GM23338 (cell line): ENCODE measurements at regions not wholly inside any gene's neighbourhood (a gene's known extent, or its start where the extent isn't known, plus 50 kb on each side); places are given as distances from the start of the nearest gene placed in this dataset.

ENCODE experiments used
- CREB1 ChIP-seq: fragments of 250-450 bp; sonication (Bioruptor Pico); IDR thresholded peaks from 2 replicates; pipeline ENCODE4 v1.5.0; 2020; ENCODE audit warnings: low read depth, mild to moderate bottlenecking, moderate library complexity
- EZH2 ChIP-seq: fragments of 200-600 bp; sonication (generic); IDR thresholded peaks from one replicate; pipeline ENCODE4 v1.8.0; 2017; ENCODE audit warnings: antibody characterized with exemption, mild to moderate bottlenecking, low read depth; ENCODE audit not compliant: unreplicated experiment
- EZH2phosphoT487 ChIP-seq: fragments of 200-600 bp; sonication (generic); IDR thresholded peaks from one replicate; pipeline ENCODE4 v1.8.1; 2018; ENCODE audit warnings: antibody characterized with exemption; ENCODE audit not compliant: unreplicated experiment
- JUNB ChIP-seq: IDR thresholded peaks from one replicate; pipeline ENCODE4 v1.6.1; 2016; ENCODE audit warnings: antibody characterized with exemption; ENCODE audit not compliant: unreplicated experiment
- NANOG ChIP-seq: IDR thresholded peaks from 2 replicates; pipeline ENCODE4 v1.6.1; 2016; ENCODE audit warnings: antibody characterized with exemption, borderline replicate concordance
- POLR2AphosphoS5 ChIP-seq: IDR thresholded peaks from 2 replicates; pipeline ENCODE4 v1.6.1; 2016; ENCODE audit warnings: antibody characterized with exemption, low read depth
- STAT1 ChIP-seq: IDR thresholded peaks from one replicate; pipeline ENCODE4 v1.6.1; 2016; ENCODE audit warnings: antibody characterized with exemption; ENCODE audit not compliant: unreplicated experiment
- ZNF114 ChIP-seq: fragments of 250-450 bp; sonication (Bioruptor Pico); IDR thresholded peaks from 2 replicates; pipeline ENCODE4 v1.5.0; 2020; ENCODE audit warnings: mild to moderate bottlenecking, moderate library complexity
- TF ChIP-seq, protein P1 (sequence below), 2 experiments: fragments of 200-600 bp in 1 of 2; sonication (generic) in 1 of 2; conservative IDR thresholded peaks; 2 replicates each; pipeline versions ENCODE4 v1.5.1 to v1.6.1; 2016 to 2017; ENCODE audit warnings: antibody characterized with exemption in 2 of 2, low read depth in 2 of 2, mild to moderate bottlenecking in 2 of 2, moderate library complexity in 1 of 2
- TF ChIP-seq, protein P2 (sequence below): IDR thresholded peaks from one replicate; pipeline ENCODE4 v1.6.1; 2018; ENCODE audit warnings: antibody characterized with exemption; ENCODE audit not compliant: unreplicated experiment
- TF ChIP-seq, protein P3 (sequence below): IDR thresholded peaks from 2 replicates; pipeline ENCODE4 v1.6.1; 2016; ENCODE audit warnings: antibody characterized with exemption

DNA sequence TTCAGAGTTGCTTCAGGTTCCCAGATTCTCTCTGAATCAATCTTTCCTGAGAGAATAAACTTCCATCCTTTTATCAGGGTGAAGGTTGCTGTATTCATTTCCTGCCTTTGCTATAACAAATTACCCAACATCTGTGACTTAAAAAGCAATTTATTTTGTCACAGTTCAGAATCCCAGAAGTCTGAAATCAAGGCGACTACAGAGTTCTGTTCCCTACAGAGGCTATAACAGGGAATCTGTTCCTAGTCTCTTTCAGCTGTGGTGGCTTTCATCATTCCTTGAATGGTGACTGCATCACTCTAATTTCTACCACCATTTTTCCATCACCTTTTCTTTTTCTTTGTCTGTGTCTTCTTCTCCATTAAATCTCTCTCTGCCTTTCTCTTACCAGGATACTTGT, 459.3 kb upstream of the PRR20A start:
- TF ChIP-seq, protein P1, sequence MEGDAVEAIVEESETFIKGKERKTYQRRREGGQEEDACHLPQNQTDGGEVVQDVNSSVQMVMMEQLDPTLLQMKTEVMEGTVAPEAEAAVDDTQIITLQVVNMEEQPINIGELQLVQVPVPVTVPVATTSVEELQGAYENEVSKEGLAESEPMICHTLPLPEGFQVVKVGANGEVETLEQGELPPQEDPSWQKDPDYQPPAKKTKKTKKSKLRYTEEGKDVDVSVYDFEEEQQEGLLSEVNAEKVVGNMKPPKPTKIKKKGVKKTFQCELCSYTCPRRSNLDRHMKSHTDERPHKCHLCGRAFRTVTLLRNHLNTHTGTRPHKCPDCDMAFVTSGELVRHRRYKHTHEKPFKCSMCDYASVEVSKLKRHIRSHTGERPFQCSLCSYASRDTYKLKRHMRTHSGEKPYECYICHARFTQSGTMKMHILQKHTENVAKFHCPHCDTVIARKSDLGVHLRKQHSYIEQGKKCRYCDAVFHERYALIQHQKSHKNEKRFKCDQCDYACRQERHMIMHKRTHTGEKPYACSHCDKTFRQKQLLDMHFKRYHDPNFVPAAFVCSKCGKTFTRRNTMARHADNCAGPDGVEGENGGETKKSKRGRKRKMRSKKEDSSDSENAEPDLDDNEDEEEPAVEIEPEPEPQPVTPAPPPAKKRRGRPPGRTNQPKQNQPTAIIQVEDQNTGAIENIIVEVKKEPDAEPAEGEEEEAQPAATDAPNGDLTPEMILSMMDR (conservative IDR thresholded peaks at IDR 0.05; ENCODE audit: low read depth in 2 of 2) = no peak
- no peak for TF ChIP-seq POLR2AphosphoS5
- no peak for TF ChIP-seq CREB1
- no peak for TF ChIP-seq EZH2
- TF ChIP-seq EZH2phosphoT487 = no peak
- TF ChIP-seq NANOG = no peak
- TF ChIP-seq, protein P2, sequence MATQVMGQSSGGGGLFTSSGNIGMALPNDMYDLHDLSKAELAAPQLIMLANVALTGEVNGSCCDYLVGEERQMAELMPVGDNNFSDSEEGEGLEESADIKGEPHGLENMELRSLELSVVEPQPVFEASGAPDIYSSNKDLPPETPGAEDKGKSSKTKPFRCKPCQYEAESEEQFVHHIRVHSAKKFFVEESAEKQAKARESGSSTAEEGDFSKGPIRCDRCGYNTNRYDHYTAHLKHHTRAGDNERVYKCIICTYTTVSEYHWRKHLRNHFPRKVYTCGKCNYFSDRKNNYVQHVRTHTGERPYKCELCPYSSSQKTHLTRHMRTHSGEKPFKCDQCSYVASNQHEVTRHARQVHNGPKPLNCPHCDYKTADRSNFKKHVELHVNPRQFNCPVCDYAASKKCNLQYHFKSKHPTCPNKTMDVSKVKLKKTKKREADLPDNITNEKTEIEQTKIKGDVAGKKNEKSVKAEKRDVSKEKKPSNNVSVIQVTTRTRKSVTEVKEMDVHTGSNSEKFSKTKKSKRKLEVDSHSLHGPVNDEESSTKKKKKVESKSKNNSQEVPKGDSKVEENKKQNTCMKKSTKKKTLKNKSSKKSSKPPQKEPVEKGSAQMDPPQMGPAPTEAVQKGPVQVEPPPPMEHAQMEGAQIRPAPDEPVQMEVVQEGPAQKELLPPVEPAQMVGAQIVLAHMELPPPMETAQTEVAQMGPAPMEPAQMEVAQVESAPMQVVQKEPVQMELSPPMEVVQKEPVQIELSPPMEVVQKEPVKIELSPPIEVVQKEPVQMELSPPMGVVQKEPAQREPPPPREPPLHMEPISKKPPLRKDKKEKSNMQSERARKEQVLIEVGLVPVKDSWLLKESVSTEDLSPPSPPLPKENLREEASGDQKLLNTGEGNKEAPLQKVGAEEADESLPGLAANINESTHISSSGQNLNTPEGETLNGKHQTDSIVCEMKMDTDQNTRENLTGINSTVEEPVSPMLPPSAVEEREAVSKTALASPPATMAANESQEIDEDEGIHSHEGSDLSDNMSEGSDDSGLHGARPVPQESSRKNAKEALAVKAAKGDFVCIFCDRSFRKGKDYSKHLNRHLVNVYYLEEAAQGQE = no peak
- no peak for TF ChIP-seq ZNF114 (CRISPR knock-in tag)
- no peak for TF ChIP-seq JUNB
- TF ChIP-seq STAT1 = no peak
- TF ChIP-seq, protein P3, sequence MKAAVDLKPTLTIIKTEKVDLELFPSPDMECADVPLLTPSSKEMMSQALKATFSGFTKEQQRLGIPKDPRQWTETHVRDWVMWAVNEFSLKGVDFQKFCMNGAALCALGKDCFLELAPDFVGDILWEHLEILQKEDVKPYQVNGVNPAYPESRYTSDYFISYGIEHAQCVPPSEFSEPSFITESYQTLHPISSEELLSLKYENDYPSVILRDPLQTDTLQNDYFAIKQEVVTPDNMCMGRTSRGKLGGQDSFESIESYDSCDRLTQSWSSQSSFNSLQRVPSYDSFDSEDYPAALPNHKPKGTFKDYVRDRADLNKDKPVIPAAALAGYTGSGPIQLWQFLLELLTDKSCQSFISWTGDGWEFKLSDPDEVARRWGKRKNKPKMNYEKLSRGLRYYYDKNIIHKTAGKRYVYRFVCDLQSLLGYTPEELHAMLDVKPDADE = no peak
